GM18502 (cell line): ENCODE measurements at regions not wholly inside any gene's neighbourhood (a gene's known extent, or its start where the extent isn't known, plus 50 kb on each side); places are given as distances from the start of the nearest gene placed in this dataset.

ENCODE experiments used
- ATAC-seq: cut with Tn5 transposase; IDR thresholded peaks from one replicate; pipeline ENCODE4 v1.9.1; 2021; ENCODE audit warnings: mild to moderate bottlenecking; ENCODE audit not compliant: unreplicated experiment, poor library complexity

GRCh38 chr10:113219446-113219845, 269.4 kb downstream of the TCF7L2 start:
- no peak for ATAC-seq

- no peak for ATAC-seq
Measured at GRCh38 chr10:113221756-113222168, 271.7 kb downstream of the TCF7L2 start.

- no peak for ATAC-seq
Measured at GRCh38 chr10:113222207-113222606, 272.2 kb downstream of the TCF7L2 start.

DNA sequence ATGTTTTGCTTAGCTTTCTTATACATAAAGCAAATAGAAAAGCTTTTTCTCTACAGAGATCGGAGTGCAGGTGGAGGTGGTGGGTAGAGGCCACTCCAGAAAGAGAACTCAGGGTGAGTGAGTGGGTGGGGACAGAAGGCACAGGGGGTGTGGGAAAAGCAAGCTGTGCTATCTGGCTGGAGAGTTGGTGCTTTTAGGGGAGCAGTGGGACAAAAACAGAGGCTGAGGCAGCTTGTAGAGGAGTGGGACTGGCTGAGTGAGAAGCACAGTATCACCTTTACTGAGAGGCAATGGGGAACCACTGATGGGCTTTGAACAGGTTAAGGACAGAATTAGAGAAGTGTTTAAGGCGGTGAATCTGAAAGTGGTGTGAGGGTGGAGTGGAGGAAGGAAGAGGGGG, 275.3 kb downstream of the TCF7L2 start:
- ATAC-seq: no peak

DNA sequence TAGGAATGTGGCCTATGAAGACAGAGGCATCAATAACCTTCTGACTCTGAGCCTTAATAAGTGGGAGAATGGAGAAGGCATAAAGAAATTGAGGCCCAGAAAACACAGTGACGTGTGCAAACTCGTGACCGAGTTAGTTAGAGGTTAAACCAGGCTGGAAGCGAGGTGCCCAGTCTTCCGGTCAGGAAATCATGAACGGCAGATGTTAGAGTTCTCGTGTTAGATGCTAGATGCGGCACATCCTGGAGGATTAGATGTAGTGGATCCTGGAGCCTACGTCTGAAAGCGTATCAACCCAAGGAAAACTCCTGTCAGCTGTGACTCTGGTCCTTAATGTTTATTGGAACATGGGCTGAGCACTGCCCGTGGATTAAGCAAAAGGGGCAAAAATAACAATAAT, 275.9 kb downstream of the TCF7L2 start:
- ATAC-seq: no peak

GRCh38 chr10:113226399-113226798, 276.4 kb downstream of the TCF7L2 start:
- ATAC-seq: no peak

DNA sequence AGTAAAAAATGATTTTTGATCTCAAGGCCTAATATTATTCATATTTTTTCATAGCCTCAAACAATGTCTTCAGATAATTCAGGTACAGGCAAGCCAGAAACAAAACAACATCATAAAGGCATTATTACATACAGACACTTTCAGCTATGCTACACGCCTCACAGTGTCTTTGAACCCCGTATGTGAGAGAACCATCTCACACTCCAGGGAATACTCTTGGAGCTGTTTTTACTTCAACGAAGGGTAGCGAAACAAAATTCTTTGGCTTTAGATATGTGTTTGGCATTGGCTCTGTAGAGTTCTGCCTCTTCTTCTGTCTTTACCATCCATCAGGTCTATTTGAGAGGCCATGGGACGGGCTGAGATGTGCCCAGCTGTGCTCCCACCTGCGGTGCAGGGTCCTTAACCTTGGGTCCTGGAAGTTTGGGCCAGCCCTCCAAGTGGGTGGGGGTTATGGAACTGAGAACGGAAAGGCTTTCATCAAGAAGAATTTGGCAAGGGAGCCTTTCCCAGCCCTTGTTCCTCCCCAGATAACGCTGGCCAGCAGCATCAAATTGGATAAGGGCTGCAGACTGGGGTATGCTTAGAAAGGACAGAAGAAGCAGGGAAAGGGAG, 276.9 kb downstream of the TCF7L2 start:
- no peak for ATAC-seq

DNA sequence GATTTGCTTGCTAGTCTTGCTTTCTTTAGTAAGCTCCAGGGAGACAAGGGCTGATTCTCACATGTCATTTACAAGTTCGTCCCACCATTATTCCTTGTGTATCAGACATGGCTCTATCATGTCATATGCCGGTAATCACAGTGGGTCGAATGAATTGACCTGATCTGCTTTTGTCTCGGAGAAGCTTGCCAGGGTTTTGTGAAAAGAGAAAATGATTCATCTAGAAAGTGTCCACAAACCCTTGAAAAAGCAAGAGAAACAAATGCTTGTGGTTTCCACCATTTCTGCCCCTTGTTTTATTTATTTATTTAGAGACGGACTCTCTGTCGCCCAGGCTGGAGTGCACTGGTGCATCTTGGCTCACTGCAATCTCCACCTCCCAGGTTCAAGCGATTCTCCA, 278.5 kb downstream of the TCF7L2 start:
- no peak for ATAC-seq

DNA sequence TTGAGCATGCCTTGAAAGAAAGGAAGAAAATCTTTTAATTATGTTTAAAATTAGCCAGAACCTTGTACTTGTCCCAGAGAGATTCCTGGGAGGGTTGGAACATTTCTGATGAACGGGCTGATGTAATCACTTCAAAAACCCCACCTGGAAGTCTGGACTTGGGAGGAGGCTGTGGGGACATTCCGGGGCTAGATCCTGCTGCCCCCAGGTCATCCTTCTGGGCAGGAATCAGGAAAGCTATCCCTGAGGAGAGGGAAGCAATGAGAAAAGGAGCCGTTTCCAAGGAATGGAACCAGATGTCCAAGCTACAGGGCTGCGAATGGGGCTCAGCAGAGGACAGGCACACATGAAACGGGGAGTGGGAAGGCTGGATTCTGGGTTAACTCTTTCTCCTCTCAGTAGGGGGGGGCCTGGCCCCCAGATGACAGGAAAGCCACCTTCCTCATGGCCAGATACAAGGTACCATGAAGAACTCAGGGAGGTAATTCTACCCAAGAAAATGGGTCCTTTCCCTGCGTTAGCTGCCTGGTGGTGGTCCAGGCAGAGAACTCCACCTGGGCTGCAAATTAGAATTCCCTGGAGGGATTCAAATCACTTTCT, 280.1 kb downstream of the TCF7L2 start:
- ATAC-seq: no peak

- ATAC-seq: peak; percentile 95
Measured at GRCh38 chr10:113232928-113233511, 283.0 kb downstream of the TCF7L2 start.

DNA sequence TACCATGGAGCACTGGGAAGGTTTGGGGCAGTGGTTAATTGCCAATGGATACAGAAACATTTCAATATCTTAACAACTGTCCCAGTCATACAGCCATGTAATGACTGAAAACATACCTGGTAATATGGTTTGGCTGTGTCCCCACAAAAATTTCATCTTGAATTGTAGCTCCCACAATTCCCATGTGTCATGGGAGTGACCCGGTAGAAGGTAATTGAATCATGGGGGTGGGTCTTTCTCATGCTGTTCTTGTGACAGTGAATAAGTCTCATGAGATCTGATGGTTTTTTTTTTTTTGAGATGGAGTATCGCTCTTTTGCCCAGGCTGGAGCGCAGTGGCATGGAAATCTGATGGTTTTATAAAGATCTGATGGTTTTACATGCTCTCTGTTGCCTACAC, 284.4 kb downstream of the TCF7L2 start:
- ATAC-seq: no peak

GRCh38 chr10:113235508-113235907, 285.5 kb downstream of the TCF7L2 start:
- ATAC-seq: no peak

- no peak for ATAC-seq
Measured at GRCh38 chr10:113236998-113237397, 287.0 kb downstream of the TCF7L2 start.

DNA sequence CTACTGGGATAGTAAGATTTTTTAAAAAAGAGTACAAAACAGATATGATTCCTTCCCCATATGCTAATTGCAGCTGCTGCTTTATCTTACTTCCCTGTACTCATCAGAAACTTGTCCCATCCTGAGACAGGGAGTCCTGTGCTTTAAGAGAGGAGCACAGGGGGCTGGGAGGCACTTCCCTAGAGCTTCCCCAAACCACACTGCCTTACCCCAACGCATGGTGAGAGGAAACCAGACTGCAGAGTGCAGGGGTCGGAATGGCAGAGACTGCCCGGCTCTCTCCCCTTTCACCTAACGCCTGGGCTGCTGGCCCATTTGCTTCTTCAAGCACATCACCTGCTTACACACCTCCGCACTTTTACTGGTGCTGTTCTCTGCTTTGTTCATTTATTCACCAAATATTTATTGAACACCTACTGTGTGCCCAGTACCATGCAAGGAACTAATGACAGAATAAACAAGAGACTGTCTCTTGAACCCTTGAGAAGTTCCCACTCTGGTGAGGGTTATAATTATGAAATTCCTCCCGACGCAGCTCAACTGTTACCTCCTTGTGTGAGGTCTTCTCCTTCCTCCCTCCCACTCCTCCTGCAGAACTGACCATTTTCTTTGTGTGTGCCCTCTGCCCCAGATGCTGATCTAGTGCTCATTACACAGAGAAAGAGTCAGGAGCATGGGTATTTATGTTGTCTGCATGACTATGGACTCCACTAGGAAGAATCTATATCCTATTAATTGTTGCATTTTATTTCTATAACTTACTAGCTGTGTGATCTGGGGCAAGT, 289.7 kb downstream of the TCF7L2 start:
- ATAC-seq: no peak

- no peak for ATAC-seq
Measured at GRCh38 chr10:113240736-113241135, 290.7 kb downstream of the TCF7L2 start.

- no peak for ATAC-seq
Measured at GRCh38 chr10:113241599-113242360, 291.7 kb downstream of the TCF7L2 start.

DNA sequence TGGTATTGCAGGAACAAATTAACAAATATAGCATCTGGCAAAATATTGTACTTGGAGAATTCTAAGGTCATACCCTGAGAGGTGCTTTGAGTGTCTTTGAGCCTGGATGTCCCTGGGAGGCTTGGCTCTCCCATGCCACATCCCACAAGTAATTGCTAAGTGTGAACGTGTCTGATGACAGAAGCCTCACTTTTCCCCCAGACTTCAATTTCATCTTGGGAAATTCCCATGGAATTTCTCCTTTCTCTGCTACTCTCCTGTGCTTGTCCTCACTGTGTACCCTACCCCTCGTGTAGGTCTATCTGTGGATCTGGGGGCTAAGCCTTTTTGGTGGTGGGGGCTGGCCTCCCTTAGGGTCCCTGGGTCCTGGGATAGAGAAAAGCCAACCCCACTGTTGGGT, 293.3 kb downstream of the TCF7L2 start:
- ATAC-seq: no peak

GRCh38 chr10:113244750-113245149, 294.7 kb downstream of the TCF7L2 start:
- ATAC-seq: no peak

GRCh38 chr10:113245286-113245685, 295.2 kb downstream of the TCF7L2 start:
- no peak for ATAC-seq

DNA sequence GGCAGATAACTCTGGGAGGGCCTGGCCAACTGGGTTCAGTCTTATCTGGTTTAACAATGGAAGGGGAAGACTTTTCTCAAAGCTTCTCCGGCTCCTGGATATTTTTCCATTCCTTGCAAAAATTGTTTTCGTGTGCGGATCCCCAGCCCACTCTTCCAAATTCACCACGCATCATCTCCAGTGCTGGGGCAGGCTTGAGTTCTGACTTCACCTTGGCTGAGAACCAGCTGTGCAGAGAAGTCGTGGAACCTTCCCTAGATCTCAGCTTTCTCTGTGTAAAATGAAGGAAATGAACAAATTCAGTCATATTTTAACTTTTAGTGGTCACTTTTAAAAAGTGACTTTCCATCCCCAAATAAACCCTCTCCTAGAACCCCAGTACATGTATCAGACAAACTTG, 297.0 kb downstream of the TCF7L2 start:
- no peak for ATAC-seq
